Liver (tissue), 3 donors: ENCODE measurements at regions not wholly inside any gene's neighbourhood (a gene's known extent, or its start where the extent isn't known, plus 50 kb on each side); places are given as distances from the start of the nearest gene placed in this dataset.

Experiments used
- GABPA ChIP-seq, 2 donors: IDR thresholded peaks in 1 of 2; conservative IDR thresholded peaks in 1 of 2; 2 replicates each; pipeline ENCODE4 v1.6.1; 2016; ENCODE audit warnings: antibody characterized with exemption in 2 of 2, mild to moderate bottlenecking in 1 of 2, moderate library complexity in 1 of 2
- HNF4G ChIP-seq: IDR thresholded peaks from 2 replicates; pipeline ENCODE4 v1.6.1; 2016; ENCODE audit warnings: antibody characterized with exemption
- YY1 ChIP-seq: IDR thresholded peaks from 2 replicates; pipeline ENCODE4 v1.6.1; 2016; ENCODE audit warnings: antibody characterized with exemption, mild to moderate bottlenecking
- TF ChIP-seq, protein P1 (sequence below): fragments of 150-350 bp; IDR thresholded peaks from 2 replicates; pipeline ENCODE4 v1.5.1; 2017; ENCODE audit warnings: improper control_type of control experiment, low read depth, low read length; ENCODE audit not compliant: missing input control
- TF ChIP-seq, protein P2 (sequence below): IDR thresholded peaks from 2 replicates; pipeline ENCODE4 v1.6.1; 2016; ENCODE audit warnings: antibody characterized with exemption
- donor health status: healthy.
- donor health status: healthy.

DNA sequence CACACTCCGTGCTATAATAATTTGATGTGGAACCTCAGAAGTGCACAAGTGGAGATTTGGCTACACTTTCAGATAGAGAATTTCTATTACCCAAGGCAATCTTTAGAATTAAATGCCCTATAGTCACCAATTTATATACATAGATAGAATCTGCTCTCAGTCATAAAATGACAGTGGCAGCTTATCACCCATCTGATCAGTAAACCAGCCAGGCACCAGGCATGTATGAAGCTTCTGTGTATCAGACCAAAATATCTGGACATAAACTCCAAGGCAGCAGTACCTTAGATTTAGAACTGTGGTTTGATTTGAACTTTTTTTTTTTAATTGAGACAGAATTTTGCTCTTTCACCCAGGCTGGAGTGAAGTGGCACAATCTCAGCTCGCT lies 180.9 kb downstream of the IPMK start:
- TF ChIP-seq, protein P1, sequence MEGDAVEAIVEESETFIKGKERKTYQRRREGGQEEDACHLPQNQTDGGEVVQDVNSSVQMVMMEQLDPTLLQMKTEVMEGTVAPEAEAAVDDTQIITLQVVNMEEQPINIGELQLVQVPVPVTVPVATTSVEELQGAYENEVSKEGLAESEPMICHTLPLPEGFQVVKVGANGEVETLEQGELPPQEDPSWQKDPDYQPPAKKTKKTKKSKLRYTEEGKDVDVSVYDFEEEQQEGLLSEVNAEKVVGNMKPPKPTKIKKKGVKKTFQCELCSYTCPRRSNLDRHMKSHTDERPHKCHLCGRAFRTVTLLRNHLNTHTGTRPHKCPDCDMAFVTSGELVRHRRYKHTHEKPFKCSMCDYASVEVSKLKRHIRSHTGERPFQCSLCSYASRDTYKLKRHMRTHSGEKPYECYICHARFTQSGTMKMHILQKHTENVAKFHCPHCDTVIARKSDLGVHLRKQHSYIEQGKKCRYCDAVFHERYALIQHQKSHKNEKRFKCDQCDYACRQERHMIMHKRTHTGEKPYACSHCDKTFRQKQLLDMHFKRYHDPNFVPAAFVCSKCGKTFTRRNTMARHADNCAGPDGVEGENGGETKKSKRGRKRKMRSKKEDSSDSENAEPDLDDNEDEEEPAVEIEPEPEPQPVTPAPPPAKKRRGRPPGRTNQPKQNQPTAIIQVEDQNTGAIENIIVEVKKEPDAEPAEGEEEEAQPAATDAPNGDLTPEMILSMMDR, result no peak
- no peak for TF ChIP-seq GABPA (IDR thresholded peaks at IDR 0.05 in 1 of 2, conservative IDR thresholded peaks at IDR 0.05 in 1 of 2)
- no peak for TF ChIP-seq HNF4G
- TF ChIP-seq YY1, result no peak
- TF ChIP-seq, protein P2, sequence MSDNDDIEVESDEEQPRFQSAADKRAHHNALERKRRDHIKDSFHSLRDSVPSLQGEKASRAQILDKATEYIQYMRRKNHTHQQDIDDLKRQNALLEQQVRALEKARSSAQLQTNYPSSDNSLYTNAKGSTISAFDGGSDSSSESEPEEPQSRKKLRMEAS, result no peak
